Endodermal cell (in vitro differentiated cells): ENCODE measurements at regions not wholly inside any gene's neighbourhood (a gene's known extent, or its start where the extent isn't known, plus 50 kb on each side); places are given as distances from the start of the nearest gene placed in this dataset.

Source experiments
- DNase-seq: peaks from one replicate; pipeline ENCODE4 v3.0.0-alpha.2; 2017
- H3K27ac ChIP-seq: 2 replicates; pipeline ENCODE4 v1.5.1; 2013; ENCODE audit warnings: mild to moderate bottlenecking, low read depth, low read length, moderate library complexity
- H3K27me3 ChIP-seq: 2 replicates; pipeline ENCODE4 v1.6.1; 2013; ENCODE audit warnings: mild to moderate bottlenecking, low read length, moderate library complexity; ENCODE audit not compliant: insufficient read depth, control insufficient read depth, poor library complexity, severe bottlenecking
- H3K36me3 ChIP-seq: 2 replicates; pipeline ENCODE4 v1.7.0; 2013; ENCODE audit warnings: mild to moderate bottlenecking, low read length, moderate library complexity; ENCODE audit not compliant: control insufficient read depth, insufficient read depth
- H3K4me1 ChIP-seq: one replicate; pipeline ENCODE4 v1.7.0; 2013; ENCODE audit warnings: low read length; ENCODE audit not compliant: control insufficient read depth, insufficient read depth
- H3K4me3 ChIP-seq: 2 replicates; pipeline ENCODE4 v1.5.1; 2013; ENCODE audit warnings: mild to moderate bottlenecking, low read length, moderate library complexity
- H3K9ac ChIP-seq: 2 replicates; pipeline ENCODE4 v1.6.1; 2013; ENCODE audit warnings: mild to moderate bottlenecking, low read length, moderate library complexity; ENCODE audit not compliant: poor library complexity, severe bottlenecking; ENCODE audit errors: extremely low read depth
- H3K9me3 ChIP-seq: 2 replicates; pipeline ENCODE4 v1.6.1; 2013; ENCODE audit warnings: mild to moderate bottlenecking, low read length, moderate library complexity; ENCODE audit not compliant: control insufficient read depth
- H3K27ac Mint-ChIP-seq: 2 replicates; pipeline ENCODE4 v1.8.0; 2020; ENCODE audit warnings: mixed read lengths
- H3K27me3 Mint-ChIP-seq: 2 replicates; pipeline ENCODE4 v1.8.0; 2021; ENCODE audit warnings: mild to moderate bottlenecking, mixed read lengths; ENCODE audit not compliant: insufficient read depth
- H3K36me3 Mint-ChIP-seq: 2 replicates; pipeline ENCODE4 v1.8.0; 2020; ENCODE audit warnings: low read depth, mixed read lengths
- H3K4me1 Mint-ChIP-seq: 2 replicates; pipeline ENCODE4 v1.8.0; 2020; ENCODE audit warnings: mixed read lengths
- H3K4me3 Mint-ChIP-seq: 2 replicates; pipeline ENCODE4 v1.8.0; 2020; ENCODE audit warnings: mild to moderate bottlenecking, moderate library complexity, mixed read lengths
- H3K9me3 Mint-ChIP-seq: 2 replicates; pipeline ENCODE4 v1.8.0; 2020; ENCODE audit warnings: mild to moderate bottlenecking, mixed read lengths
- WGBS, 2 experiments: methylation state at CpG; one replicate each; pipeline versions ENCODE4 v1.1.5 to v1.1.7; 2013; ENCODE audit warnings: missing lambda C conversion rate in 2 of 2, mixed read lengths in 1 of 2; ENCODE audit not compliant: insufficient coverage in 1 of 2, insufficient read length in 1 of 2; 5-methylcytosine and 5-hydroxymethylcytosine counted together
- TF ChIP-seq, protein P1 (sequence below): fragments of 200-600 bp; sonication (generic); conservative IDR thresholded peaks from 2 replicates; pipeline ENCODE4 v1.5.0; 2021; ENCODE audit warnings: antibody characterized with exemption, mild to moderate bottlenecking

DNA sequence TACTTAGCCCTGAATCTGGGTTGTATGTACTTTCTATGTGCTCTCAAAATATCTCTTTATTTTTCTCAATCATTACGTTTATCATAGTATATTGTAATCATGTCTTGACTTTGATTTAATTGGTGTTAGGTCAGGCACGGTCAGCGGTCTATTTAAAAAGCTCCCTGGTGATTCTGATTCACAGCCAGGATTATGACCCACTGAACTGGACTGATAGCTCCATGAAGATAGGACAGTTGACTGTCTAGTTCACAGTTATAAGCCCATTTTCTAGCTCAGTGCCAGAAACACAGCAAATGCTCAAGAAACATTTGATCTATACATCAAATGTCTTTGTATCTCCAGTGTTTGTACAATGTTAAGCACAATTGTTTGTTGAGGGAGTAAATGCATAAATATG, 111.5 kb upstream of the CCN2 start:
- H3K4me3 ChIP-seq = no peak overlapping the region
- H3K27ac Mint-ChIP-seq = no peak overlapping the region
- H3K27me3 Mint-ChIP-seq = no peaks in the 10 kb centered on the region
- H3K27ac ChIP-seq = no peak overlapping the region
- H3K36me3 ChIP-seq = no peaks in the 10 kb centered on the region
- no peaks in the 10 kb centered on the region for H3K4me1 ChIP-seq
- WGBS, 2 experiments = 60 to 79% methylated on average over 2 to 3 of the region's 3 CpGs
- no peak overlapping the region for H3K4me3 Mint-ChIP-seq
- H3K9me3 Mint-ChIP-seq = no peaks in the 10 kb centered on the region
- TF ChIP-seq, protein P1, sequence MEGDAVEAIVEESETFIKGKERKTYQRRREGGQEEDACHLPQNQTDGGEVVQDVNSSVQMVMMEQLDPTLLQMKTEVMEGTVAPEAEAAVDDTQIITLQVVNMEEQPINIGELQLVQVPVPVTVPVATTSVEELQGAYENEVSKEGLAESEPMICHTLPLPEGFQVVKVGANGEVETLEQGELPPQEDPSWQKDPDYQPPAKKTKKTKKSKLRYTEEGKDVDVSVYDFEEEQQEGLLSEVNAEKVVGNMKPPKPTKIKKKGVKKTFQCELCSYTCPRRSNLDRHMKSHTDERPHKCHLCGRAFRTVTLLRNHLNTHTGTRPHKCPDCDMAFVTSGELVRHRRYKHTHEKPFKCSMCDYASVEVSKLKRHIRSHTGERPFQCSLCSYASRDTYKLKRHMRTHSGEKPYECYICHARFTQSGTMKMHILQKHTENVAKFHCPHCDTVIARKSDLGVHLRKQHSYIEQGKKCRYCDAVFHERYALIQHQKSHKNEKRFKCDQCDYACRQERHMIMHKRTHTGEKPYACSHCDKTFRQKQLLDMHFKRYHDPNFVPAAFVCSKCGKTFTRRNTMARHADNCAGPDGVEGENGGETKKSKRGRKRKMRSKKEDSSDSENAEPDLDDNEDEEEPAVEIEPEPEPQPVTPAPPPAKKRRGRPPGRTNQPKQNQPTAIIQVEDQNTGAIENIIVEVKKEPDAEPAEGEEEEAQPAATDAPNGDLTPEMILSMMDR = no peak
- H3K9me3 ChIP-seq = no peaks in the 10 kb centered on the region
- DNase-seq = no peak
- no peak overlapping the region for H3K9ac ChIP-seq
- H3K27me3 ChIP-seq = no peaks in the 10 kb centered on the region
- peaks cover 5% of the 10 kb centered on the region for H3K4me1 Mint-ChIP-seq
- no peaks in the 10 kb centered on the region for H3K36me3 Mint-ChIP-seq

DNA sequence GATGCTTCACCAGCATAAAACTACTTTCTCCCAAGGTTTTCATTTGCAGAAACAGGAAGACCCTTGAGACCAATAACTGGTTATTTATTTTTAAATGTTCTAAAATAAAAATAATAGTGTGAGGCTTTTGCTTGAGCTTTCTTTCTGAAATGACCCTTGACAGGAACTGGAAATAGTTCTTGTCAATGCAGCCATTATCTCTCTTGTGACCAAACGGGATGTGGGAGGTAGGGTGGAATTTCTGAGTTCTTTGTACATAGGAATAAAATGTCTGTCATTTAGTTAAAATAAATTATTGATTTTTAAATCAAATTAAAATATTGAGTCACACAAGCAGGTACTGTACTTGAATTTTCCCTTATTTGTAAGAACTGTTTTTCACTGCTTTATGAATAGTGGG, 110.2 kb upstream of the CCN2 start:
- H3K4me3 Mint-ChIP-seq = no peak overlapping the region
- H3K27me3 Mint-ChIP-seq = no peaks in the 10 kb centered on the region
- H3K4me3 ChIP-seq = no peak overlapping the region
- TF ChIP-seq, protein P1 = no peak
- H3K27me3 ChIP-seq = no peaks in the 10 kb centered on the region
- H3K9me3 Mint-ChIP-seq = peaks cover 2% of the 10 kb centered on the region
- H3K27ac ChIP-seq = no peak overlapping the region
- peaks cover 4% of the 10 kb centered on the region for H3K4me1 Mint-ChIP-seq
- 71% methylated on average over 1 of the region's 1 CpG; no CpG with 5 or more reads in 1 of the 2 experiments for WGBS, 2 experiments
- H3K27ac Mint-ChIP-seq = no peak overlapping the region
- DNase-seq = no peak
- H3K36me3 Mint-ChIP-seq = no peaks in the 10 kb centered on the region
- no peaks in the 10 kb centered on the region for H3K4me1 ChIP-seq
- no peaks in the 10 kb centered on the region for H3K36me3 ChIP-seq
- no peaks in the 10 kb centered on the region for H3K9me3 ChIP-seq
- no peak overlapping the region for H3K9ac ChIP-seq

DNA sequence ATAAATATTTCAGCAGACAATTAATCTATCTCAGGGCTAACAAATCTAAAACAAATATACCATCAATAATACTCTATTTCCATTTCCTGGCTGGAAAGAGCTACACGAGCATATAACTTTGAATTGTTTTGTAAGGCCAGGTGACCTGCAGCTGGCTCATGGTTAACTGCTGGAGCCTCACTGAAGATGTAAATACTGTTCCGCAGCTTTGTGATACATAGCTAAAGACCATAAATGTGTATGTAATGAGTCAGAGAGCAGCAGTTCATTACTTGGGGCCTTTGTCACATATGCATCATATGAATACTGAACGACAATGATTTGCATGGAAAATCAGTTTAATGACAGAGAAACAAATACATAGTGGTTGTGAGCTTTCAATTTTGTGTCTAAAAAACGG, 109.4 kb upstream of the CCN2 start:
- no peak for DNase-seq
- Mint-ChIP-seq H3K4me1 (peaks cover 4% of the 10 kb centered on the region), H3K9me3 (peaks cover 2% of the 10 kb centered on the region), H3K27ac (no peak overlapping the region), H3K36me3 (no peaks in the 10 kb centered on the region), H3K27me3 (no peaks in the 10 kb centered on the region), H3K4me3 (no peak overlapping the region)
- no peaks in the 10 kb centered on the region for H3K9me3 ChIP-seq
- H3K4me1 ChIP-seq = no peaks in the 10 kb centered on the region
- TF ChIP-seq, protein P1 = no peak
- no peak overlapping the region for H3K27ac ChIP-seq
- H3K27me3 ChIP-seq = no peaks in the 10 kb centered on the region
- no peaks in the 10 kb centered on the region for H3K36me3 ChIP-seq
- 91 to 100% methylated on average over 3 to 4 of the region's 4 CpGs for WGBS, 2 experiments
- no peak overlapping the region for H3K4me3 ChIP-seq
- no peak overlapping the region for H3K9ac ChIP-seq
